GM13977 (cell line): ENCODE measurements at regions not wholly inside any gene's neighbourhood (a gene's known extent, or its start where the extent isn't known, plus 50 kb on each side); places are given as distances from the start of the nearest gene placed in this dataset.

Experiments
- DNase-seq: peaks from one replicate; pipeline ENCODE4 v3.0.0; 2012; ENCODE audit warnings: low spot score
- in situ Hi-C: fragments of 300-500 bp; cut with MboI; formaldehyde crosslinking; loops from one replicate; pipeline ENCODE4 v1.12.0; 2022; ENCODE audit warnings: low sequenced_read_pairs, low pct_unique_long_range_greater_than_20kb, mixed read lengths, inconsistent platforms; ENCODE audit not compliant: unreplicated experiment
- TF ChIP-seq, protein P1 (sequence below): IDR thresholded peaks from 2 replicates; pipeline ENCODE4 v1.5.1; 2012; ENCODE audit warnings: mild to moderate bottlenecking, control low read depth; ENCODE audit not compliant: insufficient read depth; ENCODE audit errors: extremely low read depth, missing control alignments

DNA sequence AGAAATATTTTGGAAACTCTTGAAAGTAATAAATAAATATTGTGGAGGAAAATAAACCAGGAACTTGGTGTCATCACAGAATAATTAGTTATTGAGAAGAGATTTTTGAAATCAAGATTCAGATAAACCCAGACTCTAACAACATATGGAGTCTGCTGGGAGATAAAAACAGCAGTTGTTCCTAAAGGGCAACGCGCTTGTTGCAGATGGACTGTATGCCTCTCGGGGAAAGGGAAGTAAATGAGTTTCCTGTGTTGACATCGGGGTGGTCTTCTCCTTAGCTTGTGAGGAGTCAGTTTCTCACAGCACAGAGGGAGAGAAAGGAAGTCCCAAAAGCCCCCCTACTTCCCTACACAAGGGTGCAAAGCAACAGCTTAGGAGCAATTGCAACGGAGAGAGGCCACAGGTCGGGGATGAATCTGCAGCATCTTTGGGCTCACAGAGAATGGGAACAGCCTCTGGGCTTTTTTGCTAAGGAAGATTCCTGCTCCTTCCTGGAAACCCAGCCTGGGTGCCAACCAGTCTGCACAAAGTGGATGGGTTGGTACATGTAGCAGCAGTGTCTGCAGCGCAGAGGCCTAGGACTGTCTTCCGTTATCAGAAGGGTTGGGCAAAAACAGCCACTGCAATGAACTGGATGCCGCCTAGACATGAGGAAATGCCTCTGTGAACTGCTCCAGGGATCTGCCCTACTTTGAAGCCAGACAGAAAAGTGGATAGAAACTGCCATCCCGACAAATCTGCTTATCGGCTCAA, 603.0 kb upstream of the NRSN1 start:
- in situ Hi-C loops, result no loop called here
- TF ChIP-seq, protein P1, sequence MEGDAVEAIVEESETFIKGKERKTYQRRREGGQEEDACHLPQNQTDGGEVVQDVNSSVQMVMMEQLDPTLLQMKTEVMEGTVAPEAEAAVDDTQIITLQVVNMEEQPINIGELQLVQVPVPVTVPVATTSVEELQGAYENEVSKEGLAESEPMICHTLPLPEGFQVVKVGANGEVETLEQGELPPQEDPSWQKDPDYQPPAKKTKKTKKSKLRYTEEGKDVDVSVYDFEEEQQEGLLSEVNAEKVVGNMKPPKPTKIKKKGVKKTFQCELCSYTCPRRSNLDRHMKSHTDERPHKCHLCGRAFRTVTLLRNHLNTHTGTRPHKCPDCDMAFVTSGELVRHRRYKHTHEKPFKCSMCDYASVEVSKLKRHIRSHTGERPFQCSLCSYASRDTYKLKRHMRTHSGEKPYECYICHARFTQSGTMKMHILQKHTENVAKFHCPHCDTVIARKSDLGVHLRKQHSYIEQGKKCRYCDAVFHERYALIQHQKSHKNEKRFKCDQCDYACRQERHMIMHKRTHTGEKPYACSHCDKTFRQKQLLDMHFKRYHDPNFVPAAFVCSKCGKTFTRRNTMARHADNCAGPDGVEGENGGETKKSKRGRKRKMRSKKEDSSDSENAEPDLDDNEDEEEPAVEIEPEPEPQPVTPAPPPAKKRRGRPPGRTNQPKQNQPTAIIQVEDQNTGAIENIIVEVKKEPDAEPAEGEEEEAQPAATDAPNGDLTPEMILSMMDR, result no peak
- no peak for DNase-seq

DNA sequence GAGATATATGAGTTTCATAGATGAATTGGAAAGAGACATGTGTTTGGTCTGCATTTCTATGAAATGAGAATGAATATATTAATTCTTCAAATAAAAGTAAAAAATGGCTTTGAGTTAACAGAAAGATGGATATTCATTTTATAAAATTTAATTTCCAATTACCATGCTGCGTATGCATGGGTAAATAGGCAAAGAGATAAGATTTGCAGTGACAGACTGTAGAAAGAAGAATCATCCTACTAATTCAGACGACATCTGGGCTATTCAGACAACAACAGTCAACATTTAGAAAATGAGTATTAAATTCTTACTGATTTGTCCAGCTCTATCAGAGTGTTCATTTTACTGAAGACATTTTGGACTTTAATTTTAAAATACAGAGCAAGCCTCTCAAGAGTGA, 602.2 kb upstream of the NRSN1 start:
- in situ Hi-C loops, result no loop called here
- DNase-seq, result no peak
- TF ChIP-seq, protein P1, result no peak

DNA sequence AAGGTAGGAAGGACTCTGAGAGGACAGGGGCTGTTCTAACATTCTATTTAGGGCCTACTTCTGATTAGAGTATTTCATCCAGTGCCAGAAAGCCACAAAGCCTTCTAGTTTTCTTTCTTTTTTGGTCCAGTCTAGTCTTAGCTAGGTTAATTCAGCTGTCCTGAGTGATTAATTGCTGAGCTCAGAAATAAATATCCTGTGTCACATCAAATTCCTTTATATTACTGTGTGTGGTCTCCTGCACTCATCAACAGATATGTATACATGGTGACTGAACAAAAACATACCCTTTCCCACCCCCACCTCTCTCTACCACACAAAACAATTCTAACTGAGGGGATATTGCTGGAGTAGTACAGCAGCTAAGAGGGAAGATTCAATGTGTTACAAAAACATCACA, 601.5 kb upstream of the NRSN1 start:
- TF ChIP-seq, protein P1, result no peak
- in situ Hi-C loops, result no loop called here
- DNase-seq, result no peak

DNA sequence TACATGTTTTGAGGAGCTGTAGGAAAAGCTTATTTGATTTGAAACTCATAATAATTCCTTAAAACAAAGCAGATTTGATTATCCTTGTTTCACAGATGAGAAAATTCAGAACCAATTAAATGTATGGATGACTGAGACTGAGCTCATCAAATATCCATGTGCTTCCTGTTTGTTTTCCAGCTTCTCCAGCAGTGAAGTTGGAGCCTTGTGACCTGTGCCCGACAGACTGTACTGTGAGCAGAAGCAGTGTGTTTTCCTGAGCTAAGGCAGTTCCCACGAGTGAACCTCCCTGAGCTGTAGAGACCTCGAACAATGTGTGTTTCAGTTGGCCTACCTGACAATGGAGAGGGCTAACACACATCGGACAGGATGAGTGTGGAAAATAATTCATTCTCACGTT, 599.5 kb upstream of the NRSN1 start:
- no peak for DNase-seq
- in situ Hi-C loops, result no loop called here

DNA sequence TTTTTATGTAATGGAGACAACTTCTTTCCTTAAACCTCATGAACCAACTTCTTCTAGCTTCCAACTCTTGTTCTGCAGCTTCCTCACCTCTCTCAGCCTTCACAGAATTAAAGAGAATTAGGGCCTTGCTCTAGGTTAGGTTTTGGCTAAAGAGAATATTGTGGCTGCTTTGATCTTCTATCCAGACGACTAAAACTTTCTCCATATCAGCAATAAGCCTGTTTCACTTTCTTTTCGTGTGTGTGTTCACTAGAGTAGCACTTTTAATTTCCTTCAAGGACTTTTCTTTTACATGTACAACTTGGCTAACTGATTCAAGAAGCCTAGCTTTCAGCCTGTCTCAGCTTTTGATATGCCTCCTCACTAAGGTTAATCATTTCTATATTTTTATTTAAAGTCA, 596.1 kb upstream of the NRSN1 start:
- TF ChIP-seq, protein P1, result no peak
- no peak for DNase-seq
- in situ Hi-C loops, result no loop called here

More for the DNA sequence above, 599.5 kb upstream of the NRSN1 start:
- TF ChIP-seq, protein P1, result no peak

DNA sequence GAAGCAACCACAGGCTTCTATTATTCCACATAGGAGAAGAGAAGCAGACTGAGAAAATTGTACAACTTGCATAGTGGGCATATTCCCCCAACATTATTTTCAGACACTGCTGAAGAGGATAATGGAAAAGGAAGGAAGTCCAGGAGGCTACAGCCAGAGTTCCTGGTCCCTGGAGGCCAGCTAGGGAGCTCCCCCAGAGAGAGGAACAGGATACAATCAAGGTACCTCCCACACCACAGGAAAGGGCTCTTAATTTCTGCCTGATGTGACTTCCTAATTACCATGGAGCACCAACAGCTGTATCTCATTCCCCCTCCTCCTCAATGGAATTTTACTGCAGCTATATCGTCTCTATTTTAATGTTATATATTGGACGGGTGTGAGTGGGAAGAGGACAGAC, 594.3 kb upstream of the NRSN1 start:
- DNase-seq, result no peak
- in situ Hi-C loops, result no loop called here
- TF ChIP-seq, protein P1, result no peak
